Liver (tissue), 8 donors: ENCODE measurements at regions not wholly inside any gene's neighbourhood (a gene's known extent, or its start where the extent isn't known, plus 50 kb on each side); places are given as distances from the start of the nearest gene placed in this dataset.

ENCODE experiments used
- DNase-seq: peaks from one replicate; pipeline ENCODE4 v3.0.0-alpha.2; 2017; ENCODE audit warnings: low spot score
- H3K27ac ChIP-seq, 2 donors: one replicate each; pipeline ENCODE4 v1.7.0; 2013; ENCODE audit warnings: inconsistent platforms in 2 of 2, low read length in 2 of 2, control low read depth in 1 of 2, low read depth in 1 of 2, mild to moderate bottlenecking in 1 of 2
- H3K27me3 ChIP-seq, 4 donors: one replicate each; pipeline versions ENCODE4 v1.6.1 to v1.7.0; 2013; ENCODE audit warnings: low read length in 3 of 4, inconsistent platforms in 1 of 4, mild to moderate bottlenecking in 1 of 4, moderate library complexity in 1 of 4; ENCODE audit not compliant: control insufficient read depth in 4 of 4, insufficient read depth in 4 of 4
- H3K36me3 ChIP-seq, 4 donors: one replicate each; pipeline versions ENCODE4 v1.6.1 to v1.7.0; 2013; ENCODE audit warnings: low read length in 3 of 4, mild to moderate bottlenecking in 3 of 4, low read depth in 1 of 4, moderate library complexity in 1 of 4; ENCODE audit not compliant: control insufficient read depth in 4 of 4, insufficient read depth in 3 of 4
- H3K4me1 ChIP-seq, 4 donors: one replicate each; pipeline versions ENCODE4 v1.6.1 to v1.7.0; 2013; ENCODE audit warnings: low read length in 3 of 4, mild to moderate bottlenecking in 3 of 4, moderate library complexity in 1 of 4; ENCODE audit not compliant: control insufficient read depth in 4 of 4, insufficient read depth in 4 of 4
- H3K4me3 ChIP-seq, 3 donors: one replicate each; pipeline versions ENCODE4 v1.6.1 to v1.7.0; 2013; ENCODE audit warnings: low read length in 3 of 3, control low read depth in 1 of 3, low read depth in 1 of 3, mild to moderate bottlenecking in 1 of 3
- H3K9ac ChIP-seq, 2 donors: one replicate each; pipeline ENCODE4 v1.7.0; 2013; ENCODE audit warnings: low read length in 2 of 2, mild to moderate bottlenecking in 2 of 2, moderate library complexity in 2 of 2, control low read depth in 1 of 2, low read depth in 1 of 2
- H3K9me3 ChIP-seq, 4 donors: one replicate each; pipeline versions ENCODE4 v1.6.1 to v1.7.0; 2013; ENCODE audit warnings: low read length in 3 of 4; ENCODE audit not compliant: control insufficient read depth in 4 of 4
- ATF3 ChIP-seq: IDR thresholded peaks from 2 replicates; pipeline ENCODE4 v1.6.1; 2016; ENCODE audit warnings: antibody characterized with exemption
- CTCF ChIP-seq: fragments of 150-350 bp; IDR thresholded peaks from 2 replicates; pipeline ENCODE4 v1.5.1; 2017; ENCODE audit warnings: improper control_type of control experiment, low read depth, low read length; ENCODE audit not compliant: missing input control
- EGR1 ChIP-seq, 2 donors: IDR thresholded peaks; 2 replicates each; pipeline ENCODE4 v1.6.1; 2016 to 2018; ENCODE audit warnings: antibody characterized with exemption in 2 of 2, low read depth in 2 of 2
- FOXA1 ChIP-seq: IDR thresholded peaks from 2 replicates; pipeline ENCODE4 v1.6.1; 2016; ENCODE audit warnings: antibody characterized with exemption
- FOXA2 ChIP-seq: IDR thresholded peaks from 2 replicates; pipeline ENCODE4 v1.6.1; 2016; ENCODE audit warnings: antibody characterized with exemption
- GABPA ChIP-seq, 2 donors: IDR thresholded peaks in 1 of 2; conservative IDR thresholded peaks in 1 of 2; 2 replicates each; pipeline ENCODE4 v1.6.1; 2016; ENCODE audit warnings: antibody characterized with exemption in 2 of 2, mild to moderate bottlenecking in 1 of 2, moderate library complexity in 1 of 2
- HNF4G ChIP-seq: IDR thresholded peaks from 2 replicates; pipeline ENCODE4 v1.6.1; 2016; ENCODE audit warnings: antibody characterized with exemption
- JUND ChIP-seq, 2 donors: IDR thresholded peaks; 2 replicates each; pipeline ENCODE4 v1.6.1; 2016; ENCODE audit warnings: antibody characterized with exemption in 2 of 2
- MAX ChIP-seq: IDR thresholded peaks from 2 replicates; pipeline ENCODE4 v1.6.1; 2016; ENCODE audit warnings: antibody characterized with exemption
- NR2F2 ChIP-seq: IDR thresholded peaks from 2 replicates; pipeline ENCODE4 v1.6.1; 2016; ENCODE audit warnings: antibody characterized with exemption
- RAD21 ChIP-seq, 2 donors: IDR thresholded peaks; 2 replicates each; pipeline ENCODE4 v1.6.1; 2016; ENCODE audit warnings: antibody characterized with exemption in 2 of 2, mild to moderate bottlenecking in 2 of 2
- REST ChIP-seq: IDR thresholded peaks from 2 replicates; pipeline ENCODE4 v1.6.1; 2016; ENCODE audit warnings: antibody characterized with exemption, mild to moderate bottlenecking
- RXRA ChIP-seq, 2 donors: IDR thresholded peaks; 2 replicates each; pipeline ENCODE4 v1.6.1; 2017 to 2018; ENCODE audit warnings: antibody characterized with exemption in 2 of 2, mild to moderate bottlenecking in 1 of 2
- SP1 ChIP-seq: IDR thresholded peaks from 2 replicates; pipeline ENCODE4 v1.6.1; 2018; ENCODE audit warnings: antibody characterized with exemption, mild to moderate bottlenecking
- TAF1 ChIP-seq: conservative IDR thresholded peaks from 2 replicates; pipeline ENCODE4 v1.6.1; 2016; ENCODE audit warnings: antibody characterized with exemption, mild to moderate bottlenecking
- YY1 ChIP-seq: IDR thresholded peaks from 2 replicates; pipeline ENCODE4 v1.6.1; 2016; ENCODE audit warnings: antibody characterized with exemption, mild to moderate bottlenecking
- ZBTB33 ChIP-seq: IDR thresholded peaks from 2 replicates; pipeline ENCODE4 v1.6.1; 2016; ENCODE audit warnings: antibody characterized with exemption
- WGBS: extraction: QIAGEN DNeasy Blood & Tissue Kit; methylation state at CpG from one replicate; pipeline ENCODE4 v1.1.7; 2013; 5-methylcytosine and 5-hydroxymethylcytosine counted together
- donor health status: healthy.
- donor health status: healthy.
- donor health status: healthy.
- donor health status: healthy.
- donor health status: healthy.

GRCh38 chr2:120995656-120996190, 260.1 kb downstream of the GLI2 start:
- Histone ChIP-seq H3K9me3 (no peaks in the 10 kb centered on the region), H3K27ac (no peak overlapping the region), H3K9ac (no peak overlapping the region), H3K4me1 (no peaks in the 10 kb centered on the region), H3K4me3 (no peak overlapping the region), H3K36me3 (no peaks in the 10 kb centered on the region), H3K27me3 (no peaks in the 10 kb centered on the region)
- DNase-seq = peak; percentile 17
- WGBS = 94% methylated on average over 15 of the region's 15 CpGs
- TF ChIP-seq FOXA1 (no peak), ATF3 (no peak)

GRCh38 chr2:120999377-121000097, 263.9 kb downstream of the GLI2 start:
- Histone ChIP-seq H3K36me3 (no peaks in the 10 kb centered on the region), H3K27ac (no peak overlapping the region), H3K4me3 (no peak overlapping the region), H3K9ac (no peak overlapping the region), H3K9me3 (peaks cover 0 to 2% (median 0%) of the 10 kb centered on the region in 4 donors), H3K4me1 (no peaks in the 10 kb centered on the region), H3K27me3 (no peaks in the 10 kb centered on the region)
- TF ChIP-seq HNF4G = no peak
- TF ChIP-seq FOXA2 = no peak
- TF ChIP-seq MAX = no peak
- no peak for TF ChIP-seq ATF3
- TF ChIP-seq ZBTB33 = no peak
- no peak for TF ChIP-seq NR2F2
- no peak for TF ChIP-seq FOXA1
- no peak for TF ChIP-seq JUND (IDR thresholded peaks at IDR 0.05)
- no peak for TF ChIP-seq RAD21 (IDR thresholded peaks at IDR 0.05)
- TF ChIP-seq TAF1 = no peak
- TF ChIP-seq EGR1 (IDR thresholded peaks at IDR 0.05; ENCODE audit: low read depth in 2 of 2) = no peak
- TF ChIP-seq YY1 = no peak
- no peak for TF ChIP-seq REST
- no peak for TF ChIP-seq GABPA (IDR thresholded peaks at IDR 0.05 in 1 of 2, conservative IDR thresholded peaks at IDR 0.05 in 1 of 2)
- TF ChIP-seq RXRA (IDR thresholded peaks at IDR 0.05) = no peak
- TF ChIP-seq SP1 = no peak
- no peak for TF ChIP-seq CTCF
- 79% methylated on average over 6 of the region's 6 CpGs for WGBS
- DNase-seq = peak; percentile 21
